GM23248 (cell line): ENCODE measurements at regions not wholly inside any gene's neighbourhood (a gene's known extent, or its start where the extent isn't known, plus 50 kb on each side); places are given as distances from the start of the nearest gene placed in this dataset.

Source experiments
- DNase-seq: peaks from one replicate; pipeline ENCODE4 v3.0.0-alpha.2; 2015
- H2AFZ ChIP-seq: fragments of 200-600 bp; sonication (generic); 2 replicates; pipeline ENCODE4 v1.6.1; 2016; ENCODE audit warnings: antibody characterized with exemption
- H3F3A ChIP-seq: fragments of 200-600 bp; sonication (generic); 2 replicates; pipeline ENCODE4 v1.6.1; 2016; ENCODE audit warnings: mild to moderate bottlenecking, antibody characterized with exemption, mixed run types; ENCODE audit not compliant: insufficient read depth
- H3K27ac ChIP-seq: fragments of 200-600 bp; sonication (generic); 2 replicates; pipeline ENCODE4 v1.5.1; 2016; ENCODE audit warnings: mild to moderate bottlenecking
- H3K27me3 ChIP-seq: fragments of 200-600 bp; sonication (generic); replicated peaks from 2 replicates; pipeline ENCODE4 v1.6.1; 2016; ENCODE audit warnings: mild to moderate bottlenecking; ENCODE audit not compliant: insufficient read depth
- H3K36me3 ChIP-seq: fragments of 200-600 bp; sonication (generic); 2 replicates; pipeline ENCODE4 v1.6.1; 2016; ENCODE audit warnings: low read depth, mild to moderate bottlenecking
- H3K4me1 ChIP-seq: fragments of 200-600 bp; sonication (generic); 2 replicates; pipeline ENCODE4 v1.6.1; 2016; ENCODE audit warnings: mild to moderate bottlenecking; ENCODE audit not compliant: insufficient read depth
- H3K4me2 ChIP-seq: fragments of 200-600 bp; sonication (generic); one replicate; pipeline ENCODE4 v1.6.1; 2016; ENCODE audit warnings: mild to moderate bottlenecking; ENCODE audit not compliant: unreplicated experiment
- H3K4me3 ChIP-seq: fragments of 200-600 bp; sonication (generic); 2 replicates; pipeline ENCODE4 v1.5.1; 2016; ENCODE audit warnings: mild to moderate bottlenecking
- H3K79me2 ChIP-seq: fragments of 200-600 bp; sonication (generic); 2 replicates; pipeline ENCODE4 v1.6.1; 2016; ENCODE audit warnings: mild to moderate bottlenecking; ENCODE audit not compliant: insufficient read depth
- H3K9ac ChIP-seq: fragments of 200-600 bp; sonication (generic); 2 replicates; pipeline ENCODE4 v1.6.1; 2016; ENCODE audit warnings: mild to moderate bottlenecking
- H3K9me2 ChIP-seq: fragments of 200-600 bp; sonication (generic); 2 replicates; pipeline ENCODE4 v1.6.1; 2016; ENCODE audit warnings: mixed run types, mild to moderate bottlenecking, moderate library complexity; ENCODE audit not compliant: insufficient read depth
- H3K9me3 ChIP-seq: fragments of 200-600 bp; sonication (generic); one replicate; pipeline ENCODE4 v1.6.1; 2017; ENCODE audit warnings: low read depth
- H4K20me1 ChIP-seq: fragments of 200-600 bp; sonication (generic); 2 replicates; pipeline ENCODE4 v1.6.0; 2016; ENCODE audit not compliant: insufficient read depth
- EZH2 ChIP-seq: fragments of 200-600 bp; sonication (generic); IDR thresholded peaks from 2 replicates; pipeline ENCODE4 v1.6.1; 2018; ENCODE audit warnings: antibody characterized with exemption, mild to moderate bottlenecking; ENCODE audit not compliant: insufficient read depth, poor library complexity, severe bottlenecking
- EZH2phosphoT487 ChIP-seq: fragments of 200-600 bp; sonication (generic); IDR thresholded peaks from 2 replicates; pipeline ENCODE4 v1.6.1; 2018; ENCODE audit warnings: antibody characterized with exemption, moderate library complexity, mild to moderate bottlenecking, low read depth; ENCODE audit not compliant: insufficient read depth
- WGBS, 2 experiments: methylation state at CpG; one replicate each; pipeline ENCODE4 v1.1.6; 2015 to 2017; ENCODE audit warnings: low lambda C conversion rate in 2 of 2, low coverage in 1 of 2; ENCODE audit errors: missing lambda C conversion rate in 2 of 2; 5-methylcytosine and 5-hydroxymethylcytosine counted together
- in situ Hi-C: fragments of 300-500 bp; cut with MboI; formaldehyde crosslinking; loops from 2 replicates; pipeline ENCODE4 v1.15.0; 2020

DNA sequence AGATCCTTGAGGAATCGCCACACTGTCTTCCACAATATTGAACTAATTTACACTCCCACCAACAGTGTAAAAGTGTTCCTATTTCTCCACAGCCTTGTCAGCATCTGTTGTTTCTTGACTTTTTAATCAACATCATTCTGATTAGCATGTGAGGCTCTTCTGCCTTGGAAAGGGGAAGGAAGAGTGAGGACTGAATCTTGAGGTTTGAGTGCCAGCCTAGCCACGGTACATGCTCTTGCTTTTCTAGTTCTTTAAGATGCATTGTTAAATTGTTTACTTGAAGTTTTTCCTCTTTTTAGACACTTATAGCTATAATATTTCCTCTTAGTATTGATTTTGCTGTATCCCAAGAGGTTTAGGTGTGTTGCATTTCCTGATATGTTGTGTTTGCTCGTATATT, 596.1 kb downstream of the OTOL1 start:
- Histone ChIP-seq H3K9ac (no peak overlapping the region), H3K27me3 (no peaks in the 10 kb centered on the region), H4K20me1 (no peaks in the 10 kb centered on the region), H3K4me2 (no peak overlapping the region), H3K79me2 (no peaks in the 10 kb centered on the region), H3K4me1 (no peaks in the 10 kb centered on the region), H3K4me3 (no peak overlapping the region), H3K9me2 (no peaks in the 10 kb centered on the region), H3K27ac (no peak overlapping the region), H2AFZ (no peak overlapping the region), H3F3A (no peaks in the 10 kb centered on the region), H3K9me3 (no peaks in the 10 kb centered on the region), H3K36me3 (no peaks in the 10 kb centered on the region)
- in situ Hi-C loops: no loop called here
- 41 to 44% methylated on average over 3 of the region's 3 CpGs for WGBS, 2 experiments
- TF ChIP-seq EZH2 (no peak), EZH2phosphoT487 (no peak)
- no peak for DNase-seq

DNA sequence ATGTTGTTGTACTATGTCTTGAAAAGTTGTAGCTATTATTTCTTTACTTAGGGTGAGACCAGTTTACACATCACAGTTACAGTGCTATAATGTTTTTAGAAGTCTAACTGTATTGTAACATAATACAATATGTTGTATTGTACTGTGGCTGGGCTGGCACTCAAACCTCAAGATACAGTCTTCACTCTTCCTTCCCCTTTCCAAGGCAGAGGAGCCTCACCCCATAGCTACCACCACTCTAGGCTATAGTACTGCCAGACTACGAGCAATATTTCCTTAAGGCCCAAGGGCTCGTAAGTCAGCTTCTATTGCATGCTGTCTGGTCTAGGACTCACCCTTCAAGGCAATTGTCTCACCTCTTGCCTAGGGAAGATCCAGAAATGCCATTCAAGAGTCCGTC, 597.7 kb downstream of the OTOL1 start:
- WGBS, 2 experiments: 66 to 68% methylated on average over 3 of the region's 3 CpGs
- H3K9me3 ChIP-seq: no peaks in the 10 kb centered on the region
- in situ Hi-C loops: no loop called here
- H3K4me1 ChIP-seq: no peaks in the 10 kb centered on the region
- H3K79me2 ChIP-seq: no peaks in the 10 kb centered on the region
- no peak for DNase-seq
- H3K27me3 ChIP-seq: no peaks in the 10 kb centered on the region
- no peak for TF ChIP-seq EZH2
- TF ChIP-seq EZH2phosphoT487: no peak
- no peak overlapping the region for H3K27ac ChIP-seq
- no peak overlapping the region for H3K4me3 ChIP-seq
- H3K36me3 ChIP-seq: no peaks in the 10 kb centered on the region
- H3K9me2 ChIP-seq: no peaks in the 10 kb centered on the region
- no peak overlapping the region for H3K9ac ChIP-seq
- no peak overlapping the region for H2AFZ ChIP-seq
- H3K4me2 ChIP-seq: no peak overlapping the region
- no peaks in the 10 kb centered on the region for H4K20me1 ChIP-seq
- H3F3A ChIP-seq: no peaks in the 10 kb centered on the region

DNA sequence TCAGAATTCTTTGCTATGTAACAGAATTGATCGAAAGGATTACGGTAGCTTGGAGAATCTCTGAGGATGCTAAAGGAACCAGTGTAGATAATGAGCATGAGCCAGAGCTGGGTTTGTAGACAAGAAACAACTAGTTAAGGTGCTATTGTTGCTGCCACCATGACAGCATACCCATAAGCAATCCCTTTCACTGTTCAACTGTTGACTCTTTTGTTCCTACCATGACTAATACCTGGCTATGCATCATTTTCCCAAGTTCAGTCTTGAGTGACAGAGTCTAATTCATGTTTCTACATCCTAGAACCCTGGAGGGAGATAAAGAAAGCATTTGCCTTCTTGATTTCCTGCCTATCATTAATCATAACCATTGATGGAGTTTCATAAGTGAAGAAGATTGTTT, 600.3 kb downstream of the OTOL1 start:
- Histone ChIP-seq H4K20me1 (no peaks in the 10 kb centered on the region; the same call in 1 of the 2 replicates), H3K36me3 (no peaks in the 10 kb centered on the region), H3K4me1 (no peaks in the 10 kb centered on the region), H3K9me3 (no peaks in the 10 kb centered on the region), H2AFZ (no peak overlapping the region), H3K9ac (no peak overlapping the region), H3K79me2 (no peaks in the 10 kb centered on the region), H3K4me3 (no peak overlapping the region), H3F3A (no peaks in the 10 kb centered on the region), H3K9me2 (no peaks in the 10 kb centered on the region), H3K4me2 (no peak overlapping the region), H3K27ac (no peak overlapping the region), H3K27me3 (no peaks in the 10 kb centered on the region)
- in situ Hi-C loops: no loop called here
- peak; percentile 1 for DNase-seq
- TF ChIP-seq EZH2 (no peak), EZH2phosphoT487 (no peak)
- 44 to 54% methylated on average over 2 of the region's 2 CpGs for WGBS, 2 experiments

DNA sequence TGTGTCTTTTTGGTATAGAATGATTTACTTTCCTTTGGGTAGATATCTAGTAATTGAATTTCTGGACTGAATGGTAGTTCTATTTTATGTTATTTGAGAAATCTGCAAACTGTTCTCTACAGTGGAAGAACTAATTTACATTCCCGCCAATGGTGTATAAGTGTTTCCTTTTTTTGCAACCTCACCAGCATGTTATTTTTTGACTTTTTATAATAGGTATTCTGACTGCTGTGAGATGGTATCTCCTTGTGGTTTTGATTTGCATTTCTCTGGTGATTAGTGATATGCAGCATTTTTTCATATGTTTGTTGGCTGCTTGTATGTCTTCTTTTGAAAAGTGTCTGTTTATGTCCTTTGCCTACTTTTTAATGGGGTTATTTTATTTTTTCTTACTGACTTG, 607.2 kb downstream of the OTOL1 start:
- H3K4me2 ChIP-seq: no peak overlapping the region
- H3K4me3 ChIP-seq: no peak overlapping the region
- TF ChIP-seq EZH2 (no peak), EZH2phosphoT487 (no peak)
- no peaks in the 10 kb centered on the region for H3K4me1 ChIP-seq
- 69 to 100% methylated on average over 1 of the region's 1 CpG for WGBS, 2 experiments
- no peaks in the 10 kb centered on the region for H3K79me2 ChIP-seq
- no peaks in the 10 kb centered on the region for H3K36me3 ChIP-seq
- no peaks in the 10 kb centered on the region for H3K27me3 ChIP-seq
- no peak for DNase-seq
- H3K27ac ChIP-seq: no peak overlapping the region
- H3K9ac ChIP-seq: no peak overlapping the region
- in situ Hi-C loops: no loop called here
- no peaks in the 10 kb centered on the region for H3K9me2 ChIP-seq
- H3K9me3 ChIP-seq: no peaks in the 10 kb centered on the region
- H4K20me1 ChIP-seq: no peaks in the 10 kb centered on the region; the same call in 1 of the 2 replicates
- H3F3A ChIP-seq: no peaks in the 10 kb centered on the region
- H2AFZ ChIP-seq: no peak overlapping the region

DNA sequence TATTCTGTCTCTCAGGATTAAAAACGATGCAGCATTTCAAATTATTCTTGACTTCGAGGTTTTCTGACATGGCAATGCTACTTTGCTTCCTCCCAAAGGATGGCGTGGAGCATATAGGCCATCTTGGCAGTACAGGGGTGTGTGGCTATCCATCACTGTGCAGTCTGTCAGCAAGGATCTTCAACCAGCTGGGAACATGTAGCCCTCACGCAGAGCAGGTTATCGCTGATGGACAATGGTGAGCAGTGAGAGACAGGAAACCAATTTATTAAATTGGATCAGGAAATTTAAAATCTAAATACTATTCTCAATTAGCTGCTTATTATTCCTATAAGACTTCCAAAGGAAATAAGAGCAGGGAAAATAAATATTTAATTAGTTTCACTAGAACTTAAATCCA, 615.3 kb downstream of the OTOL1 start:
- Histone ChIP-seq H3K9me3 (no peaks in the 10 kb centered on the region), H3K4me1 (no peaks in the 10 kb centered on the region), H4K20me1 (no peaks in the 10 kb centered on the region), H3K79me2 (no peaks in the 10 kb centered on the region), H3K27me3 (no peaks in the 10 kb centered on the region), H3K27ac (no peak overlapping the region), H3F3A (no peaks in the 10 kb centered on the region), H3K36me3 (no peaks in the 10 kb centered on the region), H3K4me3 (no peak overlapping the region), H3K4me2 (no peak overlapping the region), H2AFZ (no peak overlapping the region), H3K9ac (no peak overlapping the region), H3K9me2 (no peaks in the 10 kb centered on the region)
- in situ Hi-C loops: no loop called here
- TF ChIP-seq EZH2phosphoT487 (no peak), EZH2 (no peak)
- DNase-seq: no peak
- 88 to 93% methylated on average over 5 of the region's 5 CpGs for WGBS, 2 experiments
